RCC 7860 (cell line): ENCODE measurements at regions not wholly inside any gene's neighbourhood (a gene's known extent, or its start where the extent isn't known, plus 50 kb on each side); places are given as distances from the start of the nearest gene placed in this dataset.
"Not testable (repeated sequence)": the region's sequence is repeated elsewhere in the genome, so short reads cannot be mapped to it uniquely, and the experiment has no call there.

ENCODE experiments used
- DNase-seq: peaks from one replicate; pipeline ENCODE4 v3.0.0-alpha.2; 2015; ENCODE audit warnings: low spot score
- FAIRE-seq: peaks from 2 replicates; lab custom pipeline; 2012; peaks lifted over from hg19 to GRCh38; lab: Jason Lieb, UNC

DNA sequence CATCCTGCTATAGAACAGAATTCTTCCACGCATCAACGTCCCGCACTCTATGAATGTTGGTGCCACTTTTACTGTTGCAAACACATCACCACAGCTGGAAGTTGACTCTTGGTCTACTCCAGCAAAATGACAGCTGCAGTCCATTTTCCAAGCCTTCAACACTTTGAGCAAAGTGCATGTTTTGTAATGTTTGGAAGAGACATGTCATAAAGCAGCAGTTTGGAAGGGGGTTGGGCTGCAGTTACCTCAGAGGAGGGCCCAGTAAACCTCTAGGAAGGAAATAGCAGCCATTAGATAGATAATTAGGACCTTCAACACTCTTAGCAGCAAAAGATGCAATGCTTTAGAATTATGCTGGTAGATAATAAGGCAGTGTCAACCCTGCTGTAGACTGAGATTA, 323.6 kb downstream of the TDRD3 start:
- FAIRE-seq: no peak
- DNase-seq: no peak

DNA sequence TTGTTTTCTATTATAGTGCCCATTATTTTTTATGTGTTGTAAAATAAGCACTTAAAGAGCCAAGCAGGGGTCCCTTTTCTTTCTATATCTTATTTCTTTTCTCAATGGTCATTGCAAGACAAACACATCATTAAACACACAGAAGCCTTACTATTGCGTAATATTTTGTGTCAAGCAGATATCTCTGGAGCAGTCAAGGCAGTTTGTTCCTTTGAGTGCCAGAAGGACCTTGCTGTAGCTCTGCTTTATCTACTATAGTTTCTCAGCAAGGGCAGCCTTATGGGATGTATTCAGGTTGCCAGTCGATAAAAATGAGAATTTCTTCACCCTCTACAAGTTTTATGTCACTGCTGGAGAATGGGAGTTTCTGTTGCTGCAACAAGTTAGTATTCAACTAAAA, 319.3 kb downstream of the TDRD3 start:
- DNase-seq (no peak), FAIRE-seq (no peak)

DNA sequence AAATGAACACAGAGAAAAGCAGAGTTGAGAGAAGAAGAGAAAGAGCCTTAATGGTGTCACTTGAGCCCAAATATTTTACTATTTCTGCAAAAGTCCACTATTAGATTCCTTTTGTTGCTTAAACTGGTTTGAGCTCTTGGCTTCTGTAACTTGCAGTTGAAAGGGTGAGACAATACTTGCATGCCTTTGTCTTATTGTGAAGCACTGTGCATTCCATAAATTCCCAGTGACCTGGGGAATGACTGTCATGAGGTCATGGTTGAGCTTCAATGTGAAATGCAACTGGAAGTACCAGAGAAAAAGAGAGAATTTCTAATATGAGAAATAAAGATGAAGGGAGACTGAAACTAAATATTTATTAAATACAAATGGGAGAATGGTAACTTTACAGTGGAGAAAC, 310.9 kb downstream of the TDRD3 start:
- no peak for FAIRE-seq

DNA sequence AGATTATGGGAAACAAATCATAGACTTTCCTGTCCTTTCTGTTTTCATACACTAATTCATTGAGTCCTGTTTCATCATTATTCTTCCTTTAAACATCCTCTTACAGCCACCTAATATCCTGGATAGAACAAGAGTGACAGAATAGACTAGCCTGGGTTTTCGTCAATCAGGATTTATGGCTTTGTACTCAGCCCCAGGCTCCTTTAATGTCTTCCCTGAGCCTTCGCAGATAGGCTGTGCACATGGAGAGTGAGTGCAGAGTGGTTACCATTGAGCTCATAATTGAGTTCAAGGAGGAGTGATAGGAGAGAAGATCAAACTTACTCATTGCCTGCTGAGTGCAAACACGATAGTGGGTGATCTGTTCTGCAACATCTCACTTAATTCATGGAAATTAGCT, 304.9 kb downstream of the TDRD3 start:
- DNase-seq (no peak), FAIRE-seq (no peak)

More for the DNA sequence above, 310.9 kb downstream of the TDRD3 start:
- no peak for DNase-seq

DNA sequence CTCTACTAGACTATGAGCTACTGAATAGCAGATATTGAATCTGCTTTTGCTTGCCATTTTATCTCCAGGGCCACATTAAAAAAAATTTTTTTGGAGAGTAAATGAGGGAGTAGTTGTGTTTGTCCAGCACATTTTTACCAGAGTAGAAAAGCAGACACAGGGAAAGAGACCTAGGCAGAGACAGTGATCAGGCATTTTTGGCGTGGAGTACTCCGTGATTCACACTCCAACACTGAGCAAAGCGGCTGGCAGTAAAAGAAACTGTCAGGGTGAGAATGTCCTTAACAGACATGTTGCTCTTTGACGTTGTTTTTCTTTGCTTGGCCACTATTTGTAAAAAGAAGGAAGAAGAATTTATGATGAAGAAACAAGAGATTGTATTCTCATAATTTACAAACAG, 304.0 kb downstream of the TDRD3 start:
- DNase-seq: no peak
- no peak for FAIRE-seq

DNA sequence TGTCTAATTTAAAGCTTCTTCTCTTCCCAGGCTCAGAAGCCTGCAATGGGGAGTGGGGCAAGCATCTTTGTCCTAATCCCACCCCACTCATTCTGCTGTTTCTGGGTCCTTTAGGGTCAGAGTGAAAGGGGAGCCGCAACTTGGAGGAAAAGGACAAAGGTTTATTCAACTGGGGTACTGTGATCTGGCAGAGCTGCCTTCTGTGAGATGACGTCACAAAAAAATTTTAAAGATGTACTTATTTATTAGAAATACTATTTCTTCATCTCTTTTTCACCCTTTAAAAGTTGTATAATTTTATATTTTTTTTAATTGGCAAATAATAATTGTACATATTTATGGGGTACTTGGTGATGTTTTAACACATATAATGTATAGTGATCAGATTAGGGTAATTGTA, 302.6 kb downstream of the TDRD3 start:
- no peak for DNase-seq
- FAIRE-seq: no peak

DNA sequence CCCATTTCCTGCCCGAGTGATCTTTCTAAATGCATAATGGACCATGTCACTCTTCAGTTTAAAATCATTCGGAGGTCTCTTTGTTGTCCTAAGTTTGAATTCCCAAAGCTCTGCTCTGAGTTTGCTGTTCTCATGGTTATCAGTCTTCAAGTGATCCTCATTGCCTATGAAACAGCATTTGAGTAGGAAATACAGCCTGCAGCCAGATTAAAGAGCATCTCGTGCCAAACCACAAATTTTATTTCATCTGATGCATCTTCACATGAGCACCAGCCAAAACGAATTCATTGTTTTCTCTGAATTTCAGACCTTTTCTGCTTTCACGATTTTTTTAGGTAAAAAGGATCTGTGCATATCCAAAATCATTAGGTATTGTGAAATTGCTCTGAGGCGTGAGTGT, 299.6 kb downstream of the TDRD3 start:
- DNase-seq: no peak
- FAIRE-seq: no peak

DNA sequence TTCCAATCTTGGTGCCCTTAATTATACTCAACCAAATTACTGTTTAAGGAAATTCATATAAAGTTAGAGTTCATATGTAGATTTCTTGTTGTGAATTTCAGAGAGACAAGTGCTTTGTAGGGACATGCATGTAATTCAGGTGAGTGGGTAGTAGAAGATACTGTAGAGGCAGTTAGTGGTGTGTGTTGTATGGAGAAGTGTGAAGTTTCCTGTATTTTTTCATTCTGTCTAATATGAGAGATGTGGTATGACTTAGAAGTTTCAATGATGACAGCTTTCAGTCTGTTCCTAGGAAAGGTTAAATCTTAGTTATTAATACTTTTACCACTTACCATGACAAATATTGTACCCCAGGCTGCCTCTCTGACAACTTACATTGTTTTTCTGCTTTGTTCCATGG, 294.2 kb downstream of the TDRD3 start:
- no peak for DNase-seq
- FAIRE-seq: no peak

DNA sequence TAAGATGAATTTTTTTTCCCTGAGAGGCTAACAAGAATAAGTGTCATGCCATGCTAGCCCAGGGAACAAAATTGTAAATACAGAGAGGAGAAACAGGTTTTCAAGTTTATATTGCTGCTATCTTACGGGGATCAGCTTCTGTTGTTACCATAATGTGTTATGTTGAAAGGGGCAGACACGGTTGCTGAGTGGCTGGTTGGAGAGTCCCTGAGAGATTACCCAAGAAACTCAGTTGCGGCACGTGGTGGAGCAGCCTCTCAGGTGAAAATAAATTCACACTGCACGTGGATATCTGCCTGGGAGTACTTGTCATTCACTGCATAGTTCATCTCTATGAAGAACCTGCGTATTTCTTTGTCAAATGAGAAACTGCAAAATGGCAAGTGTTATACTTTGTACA, 293.6 kb downstream of the TDRD3 start:
- DNase-seq (no peak), FAIRE-seq (no peak)

DNA sequence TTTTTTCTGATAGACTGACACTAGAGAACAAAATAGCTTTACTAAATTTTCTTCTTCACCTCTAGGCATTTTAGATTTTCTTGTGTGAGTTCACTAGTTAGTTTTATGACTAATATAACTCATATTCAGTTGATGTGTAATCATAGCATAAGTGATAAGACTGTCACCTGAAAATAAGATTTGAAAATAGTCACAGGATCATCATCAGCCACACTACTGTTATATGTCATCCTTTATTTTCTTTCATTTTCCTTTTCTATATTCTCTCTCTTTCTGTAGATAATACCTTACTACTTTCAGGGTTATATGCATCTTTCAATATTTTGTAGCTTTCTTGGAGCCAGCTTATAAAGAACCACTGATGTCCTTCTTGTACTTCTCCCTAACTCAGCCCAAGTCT, 292.6 kb downstream of the TDRD3 start:
- DNase-seq: no peak
- FAIRE-seq: no peak

DNA sequence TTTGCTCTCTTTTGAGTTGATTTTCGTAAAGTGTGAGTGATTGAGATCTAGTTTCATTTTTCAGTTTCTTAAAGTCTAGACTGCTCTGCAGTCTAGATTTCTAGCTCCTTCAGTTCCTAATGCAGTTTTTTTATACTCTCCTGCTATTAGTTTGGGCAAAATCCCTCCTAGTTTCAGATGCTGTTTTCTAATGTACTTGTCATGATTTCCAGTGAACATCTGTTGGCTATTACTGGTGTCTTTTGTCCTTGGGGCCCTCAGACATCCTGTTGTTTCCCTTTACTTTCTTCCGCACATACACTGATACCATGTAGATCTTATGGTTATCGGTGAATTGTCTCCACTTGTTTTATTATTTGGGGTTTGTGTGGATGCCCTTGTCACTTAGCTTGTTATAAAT, 292.1 kb downstream of the TDRD3 start:
- DNase-seq: no peak
- FAIRE-seq: no peak

DNA sequence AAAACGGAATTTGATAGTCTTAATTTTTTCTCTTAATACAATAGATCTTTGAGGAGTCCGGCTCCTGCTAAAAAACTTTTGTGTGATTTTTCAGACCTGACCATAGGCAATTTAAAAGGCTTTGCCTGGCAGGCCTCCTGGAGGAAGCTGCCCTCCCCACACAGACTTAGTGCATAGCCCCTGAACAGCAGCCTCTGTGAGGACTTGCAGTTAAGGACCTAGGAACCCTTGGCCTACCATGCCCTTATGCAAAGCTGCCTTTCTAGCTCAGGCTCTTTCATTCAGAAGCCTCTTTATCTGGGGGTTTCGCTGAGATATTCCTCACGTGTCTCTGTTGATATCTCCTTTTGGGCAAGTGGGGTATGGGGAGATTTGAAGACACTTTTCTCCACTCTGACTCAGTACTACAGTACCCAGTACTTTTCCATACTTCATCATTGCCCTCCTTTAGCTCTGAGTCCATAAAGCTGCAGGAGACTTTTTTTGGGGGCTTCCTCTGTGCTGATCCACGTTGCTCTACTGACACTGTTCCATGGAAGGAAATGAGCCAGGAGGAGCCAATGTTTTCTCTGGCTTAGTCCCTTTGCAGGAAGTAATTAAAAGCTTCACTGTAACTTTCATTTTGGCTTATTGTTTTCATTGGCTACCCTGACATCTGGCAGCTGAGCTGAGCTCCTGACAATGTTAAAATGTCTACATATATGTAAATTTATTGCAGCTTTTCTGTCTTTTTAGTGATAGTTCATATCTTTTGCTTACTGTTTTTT, 283.1 kb downstream of the TDRD3 start:
- no peak for FAIRE-seq
- DNase-seq: no peak

DNA sequence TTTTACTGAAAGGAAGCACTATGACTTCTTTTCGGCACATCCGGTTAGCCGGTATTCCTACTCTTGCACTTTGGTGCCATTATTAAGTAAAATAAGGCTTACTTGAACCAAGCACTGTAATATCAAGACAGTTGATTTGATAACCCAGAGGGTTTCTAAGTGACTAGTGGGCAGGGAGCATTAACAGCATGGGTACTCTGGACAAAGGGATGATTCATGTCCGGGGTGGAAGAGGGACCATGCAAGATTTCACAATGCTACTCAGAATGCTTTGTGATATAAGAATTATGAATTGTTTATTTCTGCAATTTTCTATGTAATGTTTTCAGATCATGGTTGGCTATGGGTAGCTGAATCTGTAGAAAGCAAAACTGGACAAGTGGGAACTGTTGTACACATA, 282.1 kb downstream of the TDRD3 start:
- DNase-seq: no peak
- no peak for FAIRE-seq

DNA sequence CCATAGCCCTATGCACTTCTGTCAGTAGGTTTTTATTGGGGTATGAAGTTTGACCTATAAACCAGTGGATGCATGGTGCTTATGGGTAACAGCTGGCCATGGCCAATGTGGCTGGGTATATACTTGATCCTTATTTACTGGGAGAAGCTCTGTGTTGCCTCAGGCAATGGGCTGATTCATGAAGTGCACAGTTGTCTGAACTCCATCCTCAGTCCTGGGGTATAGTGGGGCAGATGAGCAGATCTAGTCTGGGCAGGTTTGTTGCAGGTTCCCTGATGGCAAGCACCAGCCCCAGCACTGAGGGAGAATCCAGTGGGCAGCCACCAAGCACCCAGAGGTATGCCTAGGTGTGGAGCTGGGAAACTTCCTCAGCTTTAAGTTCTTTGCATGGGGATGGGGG, 274.4 kb downstream of the TDRD3 start:
- FAIRE-seq: no peak
- DNase-seq: no peak

DNA sequence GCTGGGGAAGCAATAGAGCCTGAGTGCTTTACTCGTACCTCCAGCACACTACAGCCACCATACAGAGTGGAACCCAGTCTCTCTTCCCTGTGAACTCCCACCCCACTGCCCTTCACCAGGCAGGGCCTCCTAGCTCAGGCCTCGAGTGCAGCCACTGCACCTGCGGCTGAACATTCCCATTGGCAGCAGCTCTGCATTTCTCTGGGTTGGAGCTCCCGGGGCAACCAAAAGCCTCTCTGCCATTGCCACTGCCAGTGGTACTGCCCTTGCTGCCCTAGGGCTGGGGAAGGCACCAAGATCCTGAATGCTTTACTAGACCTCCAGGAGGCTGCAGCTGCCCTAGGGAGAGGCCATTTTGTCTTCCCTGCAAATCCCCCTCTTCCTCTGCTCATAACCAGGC, 266.8 kb downstream of the TDRD3 start:
- no peak for DNase-seq
- FAIRE-seq: no peak

DNA sequence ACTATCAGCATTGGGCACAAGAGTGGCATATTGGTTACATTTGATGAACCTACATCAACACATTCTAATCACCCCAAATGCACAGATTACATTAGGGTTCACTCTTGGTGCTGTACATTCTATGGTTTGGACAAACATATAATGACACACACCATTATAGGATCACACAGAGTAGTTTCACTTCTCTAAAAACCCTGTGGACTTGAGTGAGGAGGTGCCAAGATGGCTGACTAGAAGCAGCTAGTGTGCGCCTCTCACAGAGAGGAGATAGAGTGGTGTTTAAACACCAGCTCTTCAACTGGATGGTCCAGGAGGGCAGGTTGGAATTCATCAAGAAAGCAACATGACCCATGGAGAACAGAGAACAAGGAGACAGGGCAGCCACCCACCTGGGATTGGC, 265.6 kb downstream of the TDRD3 start:
- no peak for DNase-seq
- no peak for FAIRE-seq

DNA sequence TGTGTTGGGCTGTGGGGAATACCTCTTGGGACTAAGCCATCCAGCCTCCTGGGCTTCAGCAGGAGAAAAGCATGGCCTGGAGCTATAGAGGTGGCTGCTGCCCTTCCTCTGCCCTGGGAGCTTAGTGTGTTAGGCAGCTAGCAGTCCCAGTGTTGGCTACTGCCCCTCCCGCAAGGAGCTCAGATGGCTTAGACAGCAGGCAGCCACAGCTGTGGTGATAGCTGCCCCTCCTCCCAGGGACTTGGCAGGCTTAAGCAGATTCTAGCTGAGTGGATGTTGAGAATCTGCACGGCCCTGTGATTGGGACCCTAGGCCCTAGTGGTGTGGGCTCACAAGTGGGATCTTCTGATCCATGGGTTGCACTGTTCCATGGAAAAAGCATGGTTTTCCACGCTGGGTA, 264.5 kb downstream of the TDRD3 start:
- FAIRE-seq (no peak), DNase-seq (no peak)

DNA sequence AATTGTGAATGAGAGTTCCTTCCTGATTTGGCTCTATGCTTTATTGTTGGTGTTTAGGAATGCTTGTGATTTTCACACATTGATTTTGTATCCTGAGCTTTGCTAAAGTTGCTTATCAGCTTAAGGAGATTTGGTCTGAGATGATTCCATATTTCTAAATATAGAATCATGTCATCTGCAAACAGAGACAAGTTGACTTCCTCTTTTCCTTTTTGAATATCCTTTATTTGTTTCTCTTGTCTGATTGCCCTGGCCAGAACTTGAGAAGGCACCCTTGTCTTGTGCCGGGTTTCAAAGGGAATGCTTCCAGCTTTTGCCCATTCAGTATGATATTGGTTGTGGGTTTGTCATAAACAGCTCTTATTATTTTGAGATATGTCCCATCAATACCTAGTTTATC, 260.6 kb downstream of the TDRD3 start:
- FAIRE-seq, DNase-seq: not testable (repeated sequence)

DNA sequence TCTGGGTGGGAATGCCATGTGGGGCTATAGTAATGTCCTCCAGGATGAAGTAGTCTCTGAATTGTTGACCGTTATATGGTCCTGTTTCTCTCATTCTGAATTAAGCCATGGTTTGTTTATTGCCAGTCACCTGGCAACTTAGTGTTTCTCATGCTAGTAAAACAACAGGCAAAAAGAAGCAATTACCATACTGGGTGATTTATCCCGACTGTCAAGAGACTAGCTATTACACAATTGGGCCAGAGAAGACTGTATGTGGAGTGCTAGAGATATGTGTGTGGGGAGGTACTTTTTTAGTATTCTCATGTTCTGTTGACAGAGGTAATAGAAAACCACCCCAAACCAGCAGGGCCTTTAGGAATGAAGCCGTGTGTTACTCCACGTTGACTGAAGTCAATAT, 258.2 kb downstream of the TDRD3 start:
- FAIRE-seq (no peak), DNase-seq (no peak)

DNA sequence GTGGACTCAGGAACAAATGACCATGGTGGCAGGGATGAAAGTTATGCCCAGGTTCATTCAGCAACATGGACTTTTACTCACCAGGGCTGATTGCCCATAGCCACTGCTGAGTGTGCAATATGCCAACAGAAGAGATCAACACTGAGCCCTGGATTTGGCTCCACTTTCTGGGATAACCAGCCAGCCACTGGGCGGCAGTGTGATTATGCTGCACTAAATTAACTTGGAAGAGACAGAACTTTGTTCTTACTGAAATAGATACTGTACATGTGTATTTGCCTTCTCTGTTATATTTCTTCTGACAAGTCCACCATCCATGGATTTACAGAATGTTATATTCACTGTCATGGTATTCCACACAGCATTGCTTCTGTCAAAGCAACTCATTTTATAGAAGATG, 257.4 kb downstream of the TDRD3 start:
- DNase-seq: no peak
- no peak for FAIRE-seq

DNA sequence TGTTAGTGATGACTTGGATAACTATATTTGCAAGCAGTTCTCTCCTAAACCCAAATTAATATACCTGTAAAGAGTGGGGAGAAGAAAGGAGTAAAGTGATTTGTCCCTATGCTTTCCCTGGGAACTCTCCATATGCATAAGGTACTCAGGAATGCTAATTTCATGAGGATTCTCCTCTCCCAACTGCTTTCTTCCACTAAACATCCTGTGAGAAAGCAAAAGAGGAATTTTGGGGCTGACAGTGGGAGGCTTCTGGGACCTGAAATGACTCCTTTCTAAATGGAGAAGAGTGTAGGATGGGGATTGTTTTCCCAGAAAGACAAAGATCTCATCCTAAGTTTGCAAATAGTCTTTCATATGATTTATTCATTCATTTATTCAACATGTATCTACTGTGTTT, 250.5 kb downstream of the TDRD3 start:
- DNase-seq (no peak), FAIRE-seq (no peak)

DNA sequence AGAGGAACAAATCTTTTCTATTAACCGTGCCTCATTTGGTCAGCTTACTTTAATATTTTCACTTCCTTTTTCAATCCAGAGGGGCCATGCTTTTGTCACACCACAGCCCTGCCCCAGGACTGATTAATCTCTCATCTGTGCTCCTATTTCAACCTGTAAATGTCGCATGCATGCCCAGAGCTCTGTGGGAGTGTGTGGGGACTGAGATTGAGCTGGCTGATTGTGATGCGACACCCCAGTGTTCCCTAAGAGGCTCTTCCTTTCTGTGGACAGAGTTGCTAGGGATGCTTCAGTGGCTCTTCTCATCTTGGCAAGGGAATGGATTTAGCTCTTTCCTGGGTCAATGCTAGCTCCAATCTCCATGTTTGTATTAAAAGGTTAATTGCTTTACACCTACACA, 249.6 kb downstream of the TDRD3 start:
- FAIRE-seq: no peak

DNA sequence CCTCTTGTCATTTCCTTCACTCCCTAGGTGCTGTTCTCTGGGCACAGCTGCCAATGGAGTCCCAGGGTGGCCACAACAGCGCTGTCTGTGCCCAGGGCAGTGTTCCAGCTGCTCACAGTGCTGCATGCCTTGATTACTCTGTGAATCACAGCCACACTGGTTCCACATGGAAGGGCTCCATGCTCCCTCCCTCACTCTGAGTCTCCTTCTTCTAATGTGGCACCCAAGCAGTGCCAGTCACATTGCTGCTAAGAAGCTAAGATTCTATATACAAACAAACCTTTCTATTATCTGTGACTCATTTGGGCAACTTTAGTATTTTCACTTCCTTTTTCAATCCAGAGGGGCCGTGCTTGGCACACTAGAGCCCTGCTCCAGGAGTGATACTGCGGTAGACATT, 248.7 kb downstream of the TDRD3 start:
- DNase-seq: peak; percentile 61
- FAIRE-seq: no peak

More for the DNA sequence above, 249.6 kb downstream of the TDRD3 start:
- DNase-seq: no peak
